SK-N-MC (cell line): ENCODE measurements at regions not wholly inside any gene's neighbourhood (a gene's known extent, or its start where the extent isn't known, plus 50 kb on each side); places are given as distances from the start of the nearest gene placed in this dataset.

Experiments used
- EZH2 ChIP-seq: fragments of 200-600 bp; sonication (generic); IDR thresholded peaks from one replicate; pipeline ENCODE4 v1.6.1; 2017; ENCODE audit warnings: antibody characterized with exemption
- POLR2AphosphoS5 ChIP-seq: IDR thresholded peaks from 2 replicates; pipeline ENCODE4 v1.6.1; 2012; ENCODE audit warnings: mild to moderate bottlenecking, low read depth, low read length, borderline replicate concordance

DNA sequence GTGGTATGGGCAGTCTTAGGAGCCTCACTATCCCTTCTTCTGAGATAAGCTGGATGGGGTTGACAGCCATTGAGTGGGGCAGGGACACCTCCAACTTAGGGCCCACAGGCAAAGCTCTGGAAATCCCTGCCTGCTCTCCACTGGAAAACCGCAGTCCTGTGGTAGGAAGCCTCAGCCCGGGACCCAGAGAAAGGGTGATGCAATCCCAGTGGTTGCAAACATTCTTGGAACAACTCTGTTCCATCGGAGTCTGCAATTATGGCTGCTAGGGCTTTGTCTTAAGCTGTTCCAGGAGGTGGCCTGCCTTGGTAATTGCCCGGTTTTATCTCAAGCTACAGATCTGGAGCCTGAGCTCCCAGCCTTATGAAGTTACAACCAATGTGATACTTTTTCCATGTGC lies 133.4 kb downstream of the DICER1 start:
- TF ChIP-seq EZH2 (no peak), POLR2AphosphoS5 (no peak)
